IMR-90 (cell line): ENCODE measurements at regions not wholly inside any gene's neighbourhood (a gene's known extent, or its start where the extent isn't known, plus 50 kb on each side); places are given as distances from the start of the nearest gene placed in this dataset.

ENCODE experiments used
- FOS ChIP-seq: fragments of 150-350 bp; IDR thresholded peaks from 2 replicates; pipeline ENCODE4 v1.6.1; 2016; ENCODE audit warnings: low read depth, low read length
- MAZ ChIP-seq: IDR thresholded peaks from 2 replicates; pipeline ENCODE4 v1.6.1; 2012; ENCODE audit warnings: low read depth, mild to moderate bottlenecking, low read length, improper control_type of control experiment, moderate library complexity, borderline replicate concordance
- MXI1 ChIP-seq: IDR thresholded peaks from 2 replicates; pipeline ENCODE4 v1.6.1; 2012; ENCODE audit warnings: low read depth, mild to moderate bottlenecking, low read length, moderate library complexity, borderline replicate concordance
- NFE2L2 ChIP-seq: fragments of 150-350 bp; IDR thresholded peaks from 2 replicates; pipeline ENCODE4 v1.6.1; 2016; ENCODE audit warnings: low read depth, mild to moderate bottlenecking, low read length
- POLR2A ChIP-seq: IDR thresholded peaks from 2 replicates; pipeline ENCODE4 v1.6.1; 2012; ENCODE audit warnings: mild to moderate bottlenecking, low read depth, low read length
- RAD21 ChIP-seq: IDR thresholded peaks from 2 replicates; pipeline ENCODE4 v1.6.1; 2012; ENCODE audit warnings: low read length, improper control_type of control experiment
- RCOR1 ChIP-seq: IDR thresholded peaks from 2 replicates; pipeline ENCODE4 v1.6.1; 2012; ENCODE audit warnings: mild to moderate bottlenecking, low read length, improper control_type of control experiment; ENCODE audit not compliant: insufficient replicate concordance
- RFX5 ChIP-seq: IDR thresholded peaks from 2 replicates; pipeline ENCODE4 v1.8.0; 2012; ENCODE audit warnings: low read depth, mild to moderate bottlenecking, low read length, moderate library complexity
- SMC3 ChIP-seq: fragments of 150-350 bp; IDR thresholded peaks from 2 replicates; pipeline ENCODE4 v1.6.1; 2016; ENCODE audit warnings: low read depth, mild to moderate bottlenecking, antibody characterized with exemption, low read length, moderate library complexity
- TF ChIP-seq, protein P1 (sequence below): conservative IDR thresholded peaks from 2 replicates; pipeline ENCODE4 v1.5.1; 2012; ENCODE audit warnings: mild to moderate bottlenecking, low read depth, low read length, improper control_type of control experiment
- TF ChIP-seq, protein P2 (sequence below): fragments of 150-350 bp; IDR thresholded peaks from 2 replicates; pipeline ENCODE4 v1.6.1; 2016; ENCODE audit warnings: low read depth, mild to moderate bottlenecking, low read length, moderate library complexity, borderline replicate concordance

DNA sequence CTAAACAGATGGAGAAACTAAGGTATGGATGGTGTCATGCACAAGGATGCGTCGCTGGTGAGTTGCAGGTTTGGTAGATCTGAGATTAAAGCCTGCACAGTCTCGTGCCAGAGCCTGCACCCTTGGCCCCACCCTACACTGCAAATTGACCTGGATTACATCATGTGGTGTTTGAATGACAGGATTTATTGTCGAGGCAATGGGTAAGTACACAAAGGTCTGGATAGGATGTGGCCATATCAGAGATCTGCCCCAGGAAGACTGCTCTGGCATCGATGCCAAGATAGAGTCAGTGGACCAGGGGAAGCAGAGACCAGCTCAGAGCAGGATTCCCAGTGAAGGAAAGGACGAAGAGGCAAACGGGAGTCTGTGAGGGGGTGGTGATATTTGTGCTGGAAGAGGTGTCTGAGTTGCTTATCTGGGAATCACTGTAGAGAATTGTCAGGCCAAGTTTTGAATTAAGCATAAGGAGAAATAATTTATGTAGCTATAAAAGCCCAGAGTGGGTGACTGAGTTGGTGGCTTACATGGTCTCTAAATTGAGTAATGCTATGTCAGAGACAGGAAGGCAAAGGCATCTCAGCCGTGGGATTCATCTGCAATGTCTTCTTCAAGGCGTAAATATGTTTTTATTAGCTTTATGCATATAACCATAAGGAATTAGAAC lies 499.6 kb upstream of the B3GAT1 start:
- TF ChIP-seq, protein P1, sequence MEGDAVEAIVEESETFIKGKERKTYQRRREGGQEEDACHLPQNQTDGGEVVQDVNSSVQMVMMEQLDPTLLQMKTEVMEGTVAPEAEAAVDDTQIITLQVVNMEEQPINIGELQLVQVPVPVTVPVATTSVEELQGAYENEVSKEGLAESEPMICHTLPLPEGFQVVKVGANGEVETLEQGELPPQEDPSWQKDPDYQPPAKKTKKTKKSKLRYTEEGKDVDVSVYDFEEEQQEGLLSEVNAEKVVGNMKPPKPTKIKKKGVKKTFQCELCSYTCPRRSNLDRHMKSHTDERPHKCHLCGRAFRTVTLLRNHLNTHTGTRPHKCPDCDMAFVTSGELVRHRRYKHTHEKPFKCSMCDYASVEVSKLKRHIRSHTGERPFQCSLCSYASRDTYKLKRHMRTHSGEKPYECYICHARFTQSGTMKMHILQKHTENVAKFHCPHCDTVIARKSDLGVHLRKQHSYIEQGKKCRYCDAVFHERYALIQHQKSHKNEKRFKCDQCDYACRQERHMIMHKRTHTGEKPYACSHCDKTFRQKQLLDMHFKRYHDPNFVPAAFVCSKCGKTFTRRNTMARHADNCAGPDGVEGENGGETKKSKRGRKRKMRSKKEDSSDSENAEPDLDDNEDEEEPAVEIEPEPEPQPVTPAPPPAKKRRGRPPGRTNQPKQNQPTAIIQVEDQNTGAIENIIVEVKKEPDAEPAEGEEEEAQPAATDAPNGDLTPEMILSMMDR = no peak
- no peak for TF ChIP-seq FOS
- TF ChIP-seq RAD21 = no peak
- no peak for TF ChIP-seq POLR2A
- no peak for TF ChIP-seq MXI1
- TF ChIP-seq, protein P2, sequence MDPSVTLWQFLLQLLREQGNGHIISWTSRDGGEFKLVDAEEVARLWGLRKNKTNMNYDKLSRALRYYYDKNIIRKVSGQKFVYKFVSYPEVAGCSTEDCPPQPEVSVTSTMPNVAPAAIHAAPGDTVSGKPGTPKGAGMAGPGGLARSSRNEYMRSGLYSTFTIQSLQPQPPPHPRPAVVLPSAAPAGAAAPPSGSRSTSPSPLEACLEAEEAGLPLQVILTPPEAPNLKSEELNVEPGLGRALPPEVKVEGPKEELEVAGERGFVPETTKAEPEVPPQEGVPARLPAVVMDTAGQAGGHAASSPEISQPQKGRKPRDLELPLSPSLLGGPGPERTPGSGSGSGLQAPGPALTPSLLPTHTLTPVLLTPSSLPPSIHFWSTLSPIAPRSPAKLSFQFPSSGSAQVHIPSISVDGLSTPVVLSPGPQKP = no peak
- no peak for TF ChIP-seq NFE2L2
- TF ChIP-seq SMC3 = no peak
- no peak for TF ChIP-seq MAZ
- no peak for TF ChIP-seq RFX5
- no peak for TF ChIP-seq RCOR1
